HG02884 (cell line): ENCODE measurements at regions not wholly inside any gene's neighbourhood (a gene's known extent, or its start where the extent isn't known, plus 50 kb on each side); places are given as distances from the start of the nearest gene placed in this dataset.
"Not testable (repeated sequence)": the region's sequence is repeated elsewhere in the genome, so short reads cannot be mapped to it uniquely, and the experiment has no call there.

Source experiments
- ATAC-seq: cut with Tn5 transposase; IDR thresholded peaks from one replicate; pipeline ENCODE4 v1.9.1; 2021; ENCODE audit warnings: mild to moderate bottlenecking, moderate library complexity; ENCODE audit not compliant: unreplicated experiment

GRCh38 chr2:131584380-131584779 lies 56.7 kb downstream of the CCDC74A start:
- no peak for ATAC-seq

GRCh38 chr2:131584940-131585339 lies 57.3 kb downstream of the CCDC74A start:
- ATAC-seq: peak; percentile 52

- peak; percentile 59 for ATAC-seq
Observed at GRCh38 chr2:131588152-131588873, 60.6 kb downstream of the CCDC74A start.

- not testable (repeated sequence) for ATAC-seq
Observed at GRCh38 chr2:131589126-131589525, 61.4 kb downstream of the CCDC74A start.

- no peak for ATAC-seq
Observed at GRCh38 chr2:131590366-131590765, 62.7 kb downstream of the CCDC74A start.

- ATAC-seq: no peak
Observed at GRCh38 chr2:131590896-131591295, 63.2 kb downstream of the CCDC74A start.

GRCh38 chr2:131596561-131596960 lies 68.9 kb downstream of the CCDC74A start:
- not testable (repeated sequence) for ATAC-seq

GRCh38 chr2:131602444-131602843 lies 74.8 kb downstream of the CCDC74A start:
- not testable (repeated sequence) for ATAC-seq

GRCh38 chr2:131604652-131605051 lies 77.0 kb downstream of the CCDC74A start:
- not testable (repeated sequence) for ATAC-seq

- ATAC-seq: not testable (repeated sequence)
Observed at GRCh38 chr2:131606366-131606765, 78.7 kb downstream of the CCDC74A start.

GRCh38 chr2:131607056-131607455 lies 79.4 kb downstream of the CCDC74A start:
- not testable (repeated sequence) for ATAC-seq

GRCh38 chr2:131614539-131614938 lies 86.9 kb downstream of the CCDC74A start:
- not testable (repeated sequence) for ATAC-seq

GRCh38 chr2:131618320-131618719 lies 90.6 kb downstream of the CCDC74A start:
- not testable (repeated sequence) for ATAC-seq

- not testable (repeated sequence) for ATAC-seq
Observed at GRCh38 chr2:131622874-131623273, 95.2 kb downstream of the CCDC74A start.

GRCh38 chr2:131626011-131626410 lies 98.3 kb downstream of the CCDC74A start:
- ATAC-seq: not testable (repeated sequence)

- not testable (repeated sequence) for ATAC-seq
Observed at GRCh38 chr2:131626565-131626964, 98.9 kb downstream of the CCDC74A start.

- not testable (repeated sequence) for ATAC-seq
Observed at GRCh38 chr2:131627777-131628176, 100.1 kb downstream of the CCDC74A start.

- ATAC-seq: not testable (repeated sequence)
Observed at GRCh38 chr2:131631648-131632047, 104.0 kb downstream of the CCDC74A start.

- ATAC-seq: not testable (repeated sequence)
Observed at GRCh38 chr2:131633405-131633804, 105.7 kb downstream of the CCDC74A start.

- not testable (repeated sequence) for ATAC-seq
Observed at GRCh38 chr2:131633827-131634695, 106.4 kb downstream of the CCDC74A start.

GRCh38 chr2:131635611-131636010 lies 107.9 kb downstream of the CCDC74A start:
- no peak for ATAC-seq
